ENCODE measurements at regions not wholly inside any gene's neighbourhood (a gene's known extent, or its start where the extent isn't known, plus 50 kb on each side); places are given as distances from the start of the nearest gene placed in this dataset.

DNA sequence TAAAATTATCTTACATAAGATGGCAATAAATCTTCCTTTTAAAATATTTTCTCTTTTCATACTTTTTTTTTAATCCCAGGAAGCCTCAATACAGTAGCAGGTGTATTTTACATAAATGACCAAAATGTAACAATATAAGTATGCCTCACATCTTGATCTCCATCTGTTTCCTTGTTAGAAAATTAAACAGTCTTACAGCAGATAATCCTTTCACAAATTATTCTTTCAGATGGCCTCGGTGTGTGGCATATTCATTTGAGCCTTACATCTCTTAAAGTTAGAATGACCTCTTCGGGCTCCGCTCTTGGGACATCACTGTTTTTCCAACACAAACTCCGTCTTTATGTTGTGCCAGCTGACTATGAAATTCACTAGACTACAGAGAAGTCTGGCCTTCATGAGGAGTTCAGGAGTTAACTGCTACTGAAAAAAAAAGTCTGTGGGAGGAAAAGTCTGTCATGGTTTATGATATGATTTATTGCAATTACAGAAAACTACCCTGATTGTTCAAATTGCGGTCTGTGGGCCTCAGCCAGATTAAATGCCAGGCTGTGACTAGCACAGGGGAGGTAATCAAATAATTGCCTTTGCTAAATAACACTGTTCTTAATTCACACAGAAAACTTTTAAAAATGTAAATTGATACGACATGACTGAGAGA, 292.9 kb upstream of the PUM3 start:
- Histone ChIP-seq H3K4me3 (no peak overlapping the region), H3F3A (ENCODE audit: insufficient read depth, low read depth) (no peaks in the 10 kb centered on the region), H3K9me3 (ENCODE audit: insufficient read depth, low read depth) (no peaks in the 10 kb centered on the region), H3K27me3 (ENCODE audit: insufficient read depth, low read depth) (0 out of 2 replicates have a peak, but pooled peaks cover 4% of the 10 kb centered on the region), H4K20me1 (ENCODE audit: insufficient read depth) (no peaks in the 10 kb centered on the region), H3K4me1 (replicated peaks; ENCODE audit: insufficient read depth) (no peaks in the 10 kb centered on the region), H3K79me2 (ENCODE audit: low read depth) (no peaks in the 10 kb centered on the region), H3K36me3 (ENCODE audit: low read depth) (no peaks in the 10 kb centered on the region), H3K9me2 (ENCODE audit: insufficient read depth) (no peaks in the 10 kb centered on the region), H2AFZ (no peak overlapping the region), H3K4me2 (no peak overlapping the region), H3K27ac (no peak overlapping the region)
- no TSS peak for BruUV-seq (replicated peaks)
- CTCF ChIA-PET: no interaction called here
- DNase-seq: no peak
- TF ChIP-seq, protein P1, sequence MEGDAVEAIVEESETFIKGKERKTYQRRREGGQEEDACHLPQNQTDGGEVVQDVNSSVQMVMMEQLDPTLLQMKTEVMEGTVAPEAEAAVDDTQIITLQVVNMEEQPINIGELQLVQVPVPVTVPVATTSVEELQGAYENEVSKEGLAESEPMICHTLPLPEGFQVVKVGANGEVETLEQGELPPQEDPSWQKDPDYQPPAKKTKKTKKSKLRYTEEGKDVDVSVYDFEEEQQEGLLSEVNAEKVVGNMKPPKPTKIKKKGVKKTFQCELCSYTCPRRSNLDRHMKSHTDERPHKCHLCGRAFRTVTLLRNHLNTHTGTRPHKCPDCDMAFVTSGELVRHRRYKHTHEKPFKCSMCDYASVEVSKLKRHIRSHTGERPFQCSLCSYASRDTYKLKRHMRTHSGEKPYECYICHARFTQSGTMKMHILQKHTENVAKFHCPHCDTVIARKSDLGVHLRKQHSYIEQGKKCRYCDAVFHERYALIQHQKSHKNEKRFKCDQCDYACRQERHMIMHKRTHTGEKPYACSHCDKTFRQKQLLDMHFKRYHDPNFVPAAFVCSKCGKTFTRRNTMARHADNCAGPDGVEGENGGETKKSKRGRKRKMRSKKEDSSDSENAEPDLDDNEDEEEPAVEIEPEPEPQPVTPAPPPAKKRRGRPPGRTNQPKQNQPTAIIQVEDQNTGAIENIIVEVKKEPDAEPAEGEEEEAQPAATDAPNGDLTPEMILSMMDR (conservative IDR thresholded peaks at IDR 0.05): no peak
- no peak for TF ChIP-seq EZH2 (IDR thresholded peaks at IDR 0.05; ENCODE audit: low read depth)
- POLR2A ChIA-PET (ENCODE audit: unreplicated experiment): no interaction called here
- intact Hi-C loops (cut with micrococcal nuclease; ENCODE audit: unreplicated experiment): no loop called here

DNA sequence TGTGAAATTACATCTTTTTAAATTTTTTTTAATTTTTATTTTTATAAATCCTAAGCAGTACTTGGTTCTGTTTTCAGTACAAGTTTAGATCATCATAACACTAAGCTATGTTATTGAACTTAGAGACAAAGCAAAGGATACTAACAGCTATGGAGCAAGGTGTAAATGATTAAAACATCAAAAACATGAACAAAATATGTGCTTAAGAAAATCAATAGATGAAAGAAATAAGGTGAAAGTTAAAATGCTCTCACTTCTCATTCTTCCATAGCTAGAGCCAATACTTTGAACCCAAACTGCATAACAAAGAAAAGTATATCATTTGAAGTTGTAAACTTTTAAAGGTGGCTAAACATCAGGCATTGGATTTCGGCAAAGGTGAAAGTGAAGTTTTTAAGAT, 292.3 kb upstream of the PUM3 start:
- CTCF ChIA-PET: no interaction called here
- H3K4me3 ChIP-seq: no peak overlapping the region
- no peaks in the 10 kb centered on the region for H3K4me1 ChIP-seq (replicated peaks; ENCODE audit: insufficient read depth)
- 0 out of 2 replicates have a peak, but pooled peaks cover 4% of the 10 kb centered on the region for H3K27me3 ChIP-seq (ENCODE audit: insufficient read depth, low read depth)
- POLR2A ChIA-PET (ENCODE audit: unreplicated experiment): no interaction called here
- no peak overlapping the region for H3K4me2 ChIP-seq
- no peaks in the 10 kb centered on the region for H3K9me3 ChIP-seq (ENCODE audit: insufficient read depth, low read depth)
- TF ChIP-seq, protein P1 (conservative IDR thresholded peaks at IDR 0.05): no peak
- TF ChIP-seq EZH2 (IDR thresholded peaks at IDR 0.05; ENCODE audit: low read depth): no peak
- no TSS peak for BruUV-seq (replicated peaks)
- intact Hi-C loops (cut with micrococcal nuclease; ENCODE audit: unreplicated experiment): no loop called here
- no peak for DNase-seq
- H2AFZ ChIP-seq: no peak overlapping the region
- no peak overlapping the region for H3K27ac ChIP-seq
- H3K36me3 ChIP-seq (ENCODE audit: low read depth): no peaks in the 10 kb centered on the region
- H3K79me2 ChIP-seq (ENCODE audit: low read depth): no peaks in the 10 kb centered on the region
- H4K20me1 ChIP-seq (ENCODE audit: insufficient read depth): no peaks in the 10 kb centered on the region
- no peaks in the 10 kb centered on the region for H3K9me2 ChIP-seq (ENCODE audit: insufficient read depth)
- H3F3A ChIP-seq (ENCODE audit: insufficient read depth, low read depth): no peaks in the 10 kb centered on the region

DNA sequence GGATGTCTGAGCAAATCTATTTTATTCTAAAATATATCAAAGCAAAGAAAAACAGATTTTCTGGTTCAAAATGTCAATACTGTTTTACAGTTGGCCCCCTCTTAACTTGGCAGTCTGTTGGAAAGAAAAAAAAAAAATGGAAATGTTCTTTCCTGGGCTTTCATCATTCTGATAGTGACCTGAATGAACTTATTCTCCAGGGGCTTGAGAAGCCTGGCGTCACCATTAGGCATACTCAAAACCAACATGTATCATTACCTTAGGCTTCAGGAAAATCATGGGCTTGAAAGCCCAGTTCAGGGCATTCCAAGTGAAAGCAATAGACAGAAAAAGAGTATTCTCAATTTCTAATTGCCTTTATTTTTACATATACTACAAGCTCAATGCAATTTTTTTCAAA, 283.7 kb upstream of the PUM3 start:
- intact Hi-C loops (cut with micrococcal nuclease; ENCODE audit: unreplicated experiment): no loop called here
- Histone ChIP-seq H3K79me2 (ENCODE audit: low read depth) (no peaks in the 10 kb centered on the region), H3F3A (ENCODE audit: insufficient read depth, low read depth) (no peaks in the 10 kb centered on the region), H3K27ac (no peak overlapping the region), H3K4me2 (no peak overlapping the region), H3K27me3 (ENCODE audit: insufficient read depth, low read depth) (no peaks in the 10 kb centered on the region), H3K4me1 (replicated peaks; ENCODE audit: insufficient read depth) (no peaks in the 10 kb centered on the region), H3K9me2 (ENCODE audit: insufficient read depth) (no peaks in the 10 kb centered on the region), H4K20me1 (ENCODE audit: insufficient read depth) (no peaks in the 10 kb centered on the region), H3K4me3 (no peak overlapping the region), H3K36me3 (ENCODE audit: low read depth) (no peaks in the 10 kb centered on the region), H2AFZ (no peak overlapping the region), H3K9me3 (ENCODE audit: insufficient read depth, low read depth) (no peaks in the 10 kb centered on the region)
- CTCF ChIA-PET: no interaction called here
- POLR2A ChIA-PET (ENCODE audit: unreplicated experiment): no interaction called here
- no peak for TF ChIP-seq EZH2 (IDR thresholded peaks at IDR 0.05; ENCODE audit: low read depth)
- TF ChIP-seq, protein P1 (conservative IDR thresholded peaks at IDR 0.05): no peak
- no TSS peak for BruUV-seq (replicated peaks)
- DNase-seq: no peak

Measured in PC-9 (cell line).